ENCODE measurements at regions not wholly inside any gene's neighbourhood (a gene's known extent, or its start where the extent isn't known, plus 50 kb on each side); places are given as distances from the start of the nearest gene placed in this dataset.

DNA sequence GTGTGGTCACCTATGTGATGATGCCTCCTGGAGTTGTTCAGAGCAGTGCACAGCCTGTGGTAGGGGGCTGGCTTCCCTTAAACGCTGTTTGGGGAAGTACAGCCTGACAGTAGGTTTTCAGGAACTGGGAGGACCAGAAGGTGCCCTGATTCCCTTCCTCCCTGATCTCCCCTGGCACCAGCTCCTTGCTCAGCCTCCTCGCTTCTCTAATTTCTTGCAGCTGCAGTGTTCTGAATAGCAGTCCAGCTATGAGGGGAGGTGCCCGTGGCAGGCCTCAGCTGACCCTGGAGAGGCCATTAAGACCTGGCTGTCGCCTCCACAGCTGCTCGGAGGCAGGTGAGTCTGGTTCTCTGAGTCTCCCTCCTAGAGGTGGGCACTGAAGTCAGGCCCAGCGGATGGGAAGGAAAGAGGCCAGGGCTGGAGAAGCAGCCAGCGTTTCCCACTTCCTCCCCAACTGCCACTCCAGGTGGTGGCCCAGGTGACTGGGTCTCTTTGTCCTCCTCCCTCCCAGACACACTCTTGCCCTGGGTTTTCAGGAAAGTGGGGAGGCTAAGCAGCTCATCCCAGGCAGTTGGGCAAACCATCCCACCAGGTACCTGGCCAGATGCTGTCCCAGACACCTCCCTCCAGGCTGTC lies 52.0 kb upstream of the RPL11 start:
- DNase-seq, result no peak

DNA sequence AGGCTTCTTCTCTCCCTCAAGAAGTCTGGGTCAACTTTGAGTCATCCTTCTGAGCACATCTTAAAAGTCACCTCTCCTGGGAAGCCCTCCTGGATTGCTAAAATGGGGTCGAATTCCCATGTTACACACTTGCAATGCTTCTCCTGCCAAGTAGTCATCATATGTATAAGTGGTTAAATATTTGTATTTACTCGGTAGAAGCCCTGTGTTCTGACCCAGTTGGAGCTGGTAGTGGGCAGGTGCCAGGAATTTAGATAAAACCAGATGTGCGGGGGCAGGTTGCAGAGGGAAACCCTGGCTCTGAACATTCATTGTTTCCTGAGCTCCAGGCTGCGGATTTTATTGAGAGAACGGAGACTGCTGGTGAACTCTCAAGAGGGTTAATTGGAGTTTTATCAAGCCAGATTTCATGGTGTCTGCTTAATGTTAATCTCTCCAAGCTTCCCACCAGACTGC lies 52.8 kb upstream of the RPL11 start:
- DNase-seq, result no peak

DNA sequence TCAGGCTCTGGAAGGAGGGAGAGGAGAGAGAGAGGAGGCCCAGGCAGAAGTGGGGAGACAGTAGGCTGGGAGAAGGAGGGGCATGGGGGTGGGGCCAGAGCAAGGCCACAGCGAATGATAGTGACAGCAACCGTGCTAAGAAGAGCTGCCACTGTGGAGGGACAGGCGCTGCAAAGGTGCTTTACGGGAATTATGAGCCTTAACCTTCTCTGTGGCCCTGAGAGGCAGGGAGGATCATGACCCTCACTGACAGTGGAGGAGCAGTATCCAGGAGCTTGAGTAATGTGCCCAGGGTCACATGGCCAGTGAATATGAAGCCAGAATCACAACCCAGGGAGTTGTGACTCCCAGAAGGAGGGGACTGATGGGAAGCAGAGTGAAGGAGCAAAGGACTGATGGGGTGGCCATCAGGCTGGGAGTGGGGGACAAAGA lies 53.4 kb upstream of the RPL11 start:
- DNase-seq, result no peak

DNA sequence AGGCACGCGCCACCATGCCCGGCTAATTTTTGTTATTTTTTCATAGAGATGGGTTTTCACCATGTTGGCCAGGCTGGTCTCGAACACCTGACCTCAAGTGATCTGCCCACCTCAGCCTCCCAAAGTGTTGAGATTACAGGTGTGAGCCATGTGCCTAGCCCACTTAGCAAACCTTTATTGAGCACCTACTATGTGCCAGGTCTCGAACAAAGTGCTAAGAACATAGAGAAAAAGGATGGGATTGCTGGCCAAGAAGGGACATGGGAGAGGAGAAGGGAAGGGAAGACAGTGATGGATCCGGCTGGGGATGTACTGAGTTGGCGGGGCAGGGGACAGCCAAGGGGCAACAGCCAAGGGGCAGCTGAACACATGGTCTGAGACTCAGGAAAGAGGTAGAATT lies 55.6 kb upstream of the RPL11 start:
- DNase-seq, result no peak

DNA sequence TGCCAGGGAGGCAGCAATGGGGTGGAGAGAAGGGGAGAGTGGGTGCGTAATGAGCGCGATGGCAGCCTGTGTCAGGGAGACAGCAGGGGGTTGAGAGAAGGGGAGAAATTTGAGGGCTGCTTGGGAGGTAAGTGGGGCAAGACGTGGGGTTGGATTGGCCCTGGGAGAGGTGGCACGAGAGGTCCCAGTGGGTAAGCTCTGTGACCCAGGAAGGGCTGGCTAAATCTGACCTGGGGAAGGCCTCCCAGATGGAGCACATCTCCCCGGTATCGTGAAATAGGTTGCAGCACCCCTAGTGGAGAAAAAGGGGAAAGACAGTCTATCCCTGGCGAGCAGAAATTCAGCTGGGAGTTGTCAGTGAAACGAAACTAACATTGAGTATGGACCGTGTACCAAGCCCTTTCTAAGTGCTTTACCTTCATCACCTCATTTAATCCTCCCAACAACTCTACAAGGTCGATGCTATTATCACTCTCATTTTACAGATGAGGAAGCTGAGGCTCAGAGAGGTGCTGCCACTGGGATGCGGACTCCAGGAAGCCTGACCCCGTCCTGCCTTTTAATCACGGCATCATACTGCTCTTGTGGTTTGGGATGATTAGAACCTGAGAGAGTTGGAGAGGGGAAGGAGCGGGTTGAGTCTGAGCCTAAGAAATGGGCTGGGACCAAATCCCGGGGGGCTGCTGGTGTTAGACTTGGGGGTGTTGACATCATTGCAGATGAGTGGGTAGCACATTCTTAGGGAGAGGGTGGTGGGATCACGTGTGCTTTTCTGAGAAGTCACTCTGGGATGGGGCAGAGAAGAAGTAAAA lies 56.6 kb upstream of the RPL11 start:
- DNase-seq, result peak; percentile 63

DNA sequence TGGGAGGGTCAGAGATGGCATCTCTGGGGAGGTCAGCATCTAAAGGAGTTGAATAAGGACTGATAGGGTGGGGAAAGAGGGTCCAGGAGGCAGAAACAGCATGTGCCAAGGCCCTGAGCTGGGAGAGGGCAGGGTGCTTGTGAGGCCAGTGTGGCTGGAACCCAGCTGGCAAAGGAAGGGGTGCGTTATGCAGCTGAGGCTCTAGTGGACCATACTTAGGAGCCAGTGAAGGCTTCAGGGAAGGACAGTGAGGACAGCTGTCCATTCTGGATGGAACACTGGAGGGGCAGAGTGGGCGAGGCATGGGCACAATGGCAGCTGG lies 57.1 kb upstream of the RPL11 start:
- DNase-seq, result no peak

DNA sequence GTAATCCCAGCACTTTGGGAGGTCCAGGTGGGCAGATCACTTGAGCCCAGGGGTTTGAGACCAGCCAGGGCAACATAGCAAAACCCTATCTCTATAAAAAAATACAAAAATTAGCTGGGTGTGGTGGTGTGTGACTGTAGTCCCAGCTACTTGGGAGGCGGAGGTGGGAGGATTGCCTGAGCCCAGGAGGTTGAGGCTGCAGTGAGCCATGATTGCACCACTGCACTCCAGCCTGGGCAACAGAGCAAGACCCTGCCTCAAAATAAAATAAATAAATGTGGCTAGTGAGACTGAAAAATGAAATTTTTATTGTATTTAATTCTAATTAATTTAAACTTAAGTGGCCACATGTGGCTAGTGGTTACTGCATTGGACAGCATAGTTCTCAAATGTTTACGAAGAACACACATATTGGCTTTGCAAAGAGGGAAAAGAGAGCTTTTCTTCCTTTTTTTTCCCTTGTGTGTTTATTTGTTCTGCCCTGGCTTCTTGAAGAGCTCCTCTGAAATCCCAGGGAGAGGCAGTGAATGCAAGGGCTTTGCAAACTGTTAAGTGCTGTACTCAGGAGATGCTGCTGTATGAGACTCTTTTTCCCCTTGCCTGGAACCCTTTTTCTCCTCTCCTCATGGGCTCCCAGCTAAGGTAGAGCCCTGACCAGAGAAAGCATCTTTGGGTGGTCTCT lies 59.0 kb upstream of the RPL11 start:
- no peak for DNase-seq

DNA sequence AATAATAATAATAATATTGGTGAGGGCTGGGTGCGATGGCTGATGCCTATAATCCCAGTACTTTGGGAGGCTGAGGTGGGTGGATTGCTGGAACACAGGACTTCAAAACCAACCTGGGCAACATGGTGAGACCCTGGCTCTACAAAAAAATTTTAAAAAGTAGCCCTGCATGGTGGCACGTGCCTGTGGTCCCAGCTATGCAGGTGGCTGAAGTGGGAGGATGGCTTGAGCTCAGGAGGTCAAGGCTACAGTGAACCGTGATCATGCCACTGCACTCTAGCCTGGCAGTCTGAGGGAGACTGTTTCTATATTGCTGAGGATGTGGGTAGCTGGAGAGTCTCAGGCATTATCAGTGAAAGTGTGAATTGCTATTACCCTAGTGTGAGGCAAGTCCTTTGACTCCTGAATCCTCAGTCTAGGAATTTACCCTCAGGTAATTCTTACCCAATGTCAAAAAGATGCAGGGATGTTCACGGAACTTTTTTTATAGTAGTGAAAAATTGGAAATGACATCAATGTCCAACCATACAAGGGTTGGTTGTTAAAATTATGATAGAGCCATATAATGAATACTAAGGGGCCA lies 61.8 kb upstream of the RPL11 start:
- DNase-seq, result no peak

DNA sequence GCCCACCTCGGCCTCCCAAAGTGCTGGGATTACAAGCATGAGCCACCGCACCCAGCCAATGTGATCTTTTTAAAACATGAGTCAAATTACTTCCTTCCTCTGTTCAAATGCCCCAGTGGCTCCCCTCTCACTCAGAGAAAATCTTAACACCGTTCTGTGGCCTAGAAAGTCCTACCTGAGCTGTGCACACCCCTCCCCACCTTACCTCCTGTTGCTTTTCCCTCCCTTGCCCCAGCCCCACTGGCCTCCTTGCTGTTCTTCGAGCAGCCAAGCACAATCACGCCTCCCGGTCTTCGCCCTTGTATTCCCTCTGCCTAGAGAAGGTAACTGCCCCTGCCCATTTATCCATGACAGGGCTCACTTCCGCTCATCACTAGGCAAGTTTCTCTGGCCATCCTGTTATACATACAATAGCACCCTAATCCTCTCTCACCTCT lies 62.6 kb upstream of the RPL11 start:
- DNase-seq, result no peak

DNA sequence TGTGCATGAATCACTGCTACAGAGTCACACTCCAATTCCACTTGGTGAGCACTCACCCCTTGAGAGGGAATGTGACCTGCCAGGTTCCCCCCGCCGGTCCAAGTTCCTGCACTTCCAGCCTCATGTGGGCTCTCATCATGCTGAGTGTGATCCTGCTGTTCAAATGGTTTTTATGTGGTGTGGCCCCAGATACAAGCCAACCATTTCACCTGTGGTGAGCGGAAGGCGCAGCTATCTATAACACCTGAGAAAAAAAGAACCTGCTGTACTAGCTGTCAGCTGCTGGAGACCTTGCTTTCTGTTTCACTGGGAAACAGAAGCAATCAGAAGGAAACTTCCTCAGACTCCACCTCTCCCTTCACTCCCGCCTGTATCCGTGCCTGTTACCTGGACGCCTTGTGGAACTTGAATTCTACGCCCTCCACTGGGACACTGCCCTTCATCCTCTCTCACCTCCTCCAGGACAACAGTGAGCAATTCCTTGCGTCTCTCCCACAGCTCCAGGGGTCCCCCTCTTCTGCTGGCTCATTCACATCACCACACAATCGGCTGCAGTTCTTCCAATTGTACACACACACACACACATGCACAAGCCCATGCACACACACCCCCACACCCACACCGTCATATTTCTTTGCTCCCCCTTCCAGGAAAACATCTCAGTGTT lies 64.4 kb upstream of the RPL11 start:
- DNase-seq, result no peak

DNA sequence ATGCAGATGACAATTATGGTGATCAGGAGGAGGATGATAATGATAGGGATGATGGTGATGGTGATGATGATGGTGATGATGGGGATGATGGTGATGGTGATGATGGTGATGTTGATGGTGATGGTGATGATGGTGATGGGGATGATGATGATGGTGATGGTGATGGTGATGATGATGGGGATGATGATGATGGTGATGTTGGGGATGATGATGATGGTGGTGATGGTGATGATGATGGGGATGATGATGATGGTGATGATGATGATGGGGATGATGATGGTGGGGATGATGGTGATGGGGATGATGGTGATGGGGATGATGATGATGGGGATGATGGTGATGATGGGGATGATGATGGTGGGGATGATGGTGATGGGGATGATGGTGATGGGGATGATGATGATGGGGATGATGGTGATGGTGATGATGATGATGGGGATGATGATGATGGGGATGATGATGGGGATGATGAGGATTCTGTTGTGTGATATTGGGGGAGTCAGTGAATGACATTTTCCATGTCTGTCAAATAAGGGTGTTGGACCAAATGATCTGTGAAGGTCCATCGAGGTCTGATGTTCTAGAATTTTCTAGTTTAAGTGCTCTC lies 65.6 kb upstream of the RPL11 start:
- no peak for DNase-seq

DNA sequence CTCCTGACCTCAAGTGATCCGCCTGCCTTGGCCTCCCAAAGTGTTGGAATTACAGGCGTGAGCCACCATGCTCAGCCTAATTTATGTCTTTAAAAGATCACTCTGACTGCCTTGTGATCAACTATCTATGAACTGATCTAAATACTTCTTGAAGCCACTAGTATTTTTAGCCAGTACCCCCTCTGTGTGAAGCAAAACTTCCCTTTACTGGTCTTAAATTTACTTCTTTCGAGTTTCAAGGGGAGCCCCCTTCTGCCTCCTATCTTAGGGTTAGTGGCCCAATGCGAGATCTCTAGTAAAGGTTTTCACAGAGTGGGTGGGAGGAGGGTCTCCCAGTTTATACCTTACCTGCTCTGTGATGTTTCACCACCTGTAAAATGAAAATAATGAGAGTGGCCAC lies 66.1 kb upstream of the RPL11 start:
- no peak for DNase-seq

DNA sequence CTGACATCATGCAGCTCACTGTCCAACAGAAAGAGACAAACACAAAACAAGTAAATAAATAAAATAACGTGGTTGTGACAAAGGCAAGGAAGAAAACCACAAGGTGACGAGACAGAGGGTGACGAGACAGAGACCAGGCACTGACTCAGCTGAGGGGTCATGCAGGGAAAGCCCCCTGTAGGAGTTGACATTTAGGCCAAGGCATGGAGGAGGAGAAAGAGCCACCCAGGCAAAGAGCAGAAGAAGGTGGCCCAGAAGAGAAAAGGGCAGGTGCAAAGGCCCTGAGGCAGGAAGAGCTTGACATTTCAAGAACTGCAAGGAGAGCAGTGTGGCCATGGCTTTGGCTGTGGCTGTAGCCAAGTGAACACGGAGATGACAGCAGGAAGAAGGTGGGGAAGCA lies 65.1 kb upstream of the ID3 start:
- no peak for DNase-seq

DNA sequence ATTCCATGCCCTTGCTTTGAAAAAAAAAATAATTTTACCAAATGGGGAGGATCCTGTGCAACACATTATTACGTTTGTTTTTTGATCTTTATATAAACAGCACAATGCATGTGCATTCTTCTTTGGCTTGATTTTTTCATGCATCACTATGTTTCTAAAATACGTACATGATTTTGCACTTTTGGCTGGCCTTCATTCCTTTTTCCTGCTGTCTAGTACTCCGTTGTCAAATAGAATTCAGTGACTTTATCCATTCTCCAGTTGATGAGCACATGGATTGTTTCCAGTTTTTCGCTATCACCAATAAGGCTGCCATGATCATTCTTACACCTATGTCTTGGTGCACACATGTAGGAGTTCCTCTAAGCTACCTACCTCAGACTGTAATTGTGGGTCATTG lies 63.0 kb upstream of the ID3 start:
- DNase-seq, result no peak

DNA sequence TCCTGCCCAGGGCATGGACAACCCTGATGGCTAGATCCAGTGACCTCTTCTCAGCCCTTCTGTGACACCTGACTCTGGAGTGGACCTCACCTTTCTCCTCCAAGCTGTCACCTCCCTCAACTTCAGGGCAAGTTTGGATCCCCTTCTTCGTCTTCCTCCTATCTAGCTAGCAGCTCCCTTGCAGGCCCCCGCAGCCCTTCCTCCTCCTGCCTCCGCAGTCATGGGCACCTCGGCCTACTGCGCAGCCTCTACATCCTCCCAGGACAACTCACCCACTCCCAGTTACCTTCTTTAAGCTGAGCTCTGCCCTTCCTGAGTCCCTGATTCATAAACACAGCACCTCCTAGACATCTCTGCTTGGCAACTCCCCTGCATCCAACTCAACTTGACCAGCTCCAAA lies 61.3 kb upstream of the ID3 start:
- no peak for DNase-seq

DNA sequence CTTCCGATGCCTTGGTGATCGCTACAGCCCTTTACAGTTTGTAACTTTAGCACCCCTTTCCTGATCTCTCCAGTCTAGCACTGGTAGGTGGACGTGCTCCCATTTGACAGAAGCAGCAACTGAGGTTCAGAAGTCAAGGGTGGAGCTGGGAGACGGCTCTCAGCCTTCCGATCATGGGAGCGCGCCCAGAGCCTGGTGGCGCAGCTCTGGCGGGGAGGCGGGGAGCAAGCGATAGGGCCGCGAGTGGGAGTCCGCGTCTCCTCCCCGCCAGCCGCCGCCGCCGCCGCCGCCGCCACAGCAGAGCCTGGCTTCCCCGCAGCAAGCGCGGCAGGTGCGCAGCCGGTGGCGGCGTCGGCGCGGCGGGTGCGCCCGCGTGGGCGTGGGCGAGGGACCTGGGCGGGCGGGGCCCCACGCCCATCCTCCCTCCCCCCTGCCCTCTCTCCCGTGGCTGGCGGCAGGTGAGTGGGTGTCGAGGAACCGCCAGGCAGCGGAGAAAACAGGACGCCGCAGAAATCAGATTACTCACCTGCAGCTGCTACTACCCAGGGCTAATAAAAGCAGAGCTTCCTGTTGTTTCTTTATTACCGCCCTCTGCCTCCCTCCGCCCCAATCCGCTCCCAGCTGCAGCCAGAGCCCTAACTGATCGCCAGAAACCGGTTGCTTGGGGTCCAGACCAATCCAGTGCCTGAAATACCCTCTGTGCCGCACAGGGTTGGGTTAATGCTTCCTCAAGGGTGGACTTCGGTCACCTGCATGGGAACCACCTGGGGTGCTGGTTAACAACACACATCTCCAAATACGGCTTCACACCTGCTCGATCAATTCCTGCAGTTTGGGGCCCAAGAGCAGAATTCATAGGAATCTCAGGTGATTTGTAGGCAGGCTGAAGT lies 60.2 kb upstream of the ID3 start:
- no peak for DNase-seq

DNA sequence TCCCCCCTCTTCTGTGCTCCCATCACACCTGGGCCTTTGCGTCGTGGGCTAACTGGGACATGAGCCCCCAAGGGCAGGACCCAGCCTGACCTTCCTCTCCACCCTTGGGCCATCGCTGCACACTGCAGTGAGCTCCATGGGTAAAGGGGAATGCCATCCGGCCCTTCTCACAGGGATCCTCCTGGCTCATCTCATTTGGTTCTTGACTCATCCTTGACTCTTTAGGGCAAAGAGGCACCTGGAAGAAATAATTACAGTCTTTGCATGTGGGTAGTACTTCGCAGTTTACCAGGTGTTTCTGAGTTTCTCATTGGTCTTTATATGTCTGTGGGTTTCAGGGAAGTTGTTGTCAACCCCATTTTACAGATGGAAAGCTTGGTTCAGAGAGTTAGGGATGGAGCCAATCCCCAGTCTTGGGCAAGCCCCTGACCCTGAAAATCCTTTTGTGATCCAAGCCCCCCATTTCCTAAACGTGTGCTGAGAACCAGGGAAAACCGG lies 59.3 kb upstream of the ID3 start:
- no peak for DNase-seq

DNA sequence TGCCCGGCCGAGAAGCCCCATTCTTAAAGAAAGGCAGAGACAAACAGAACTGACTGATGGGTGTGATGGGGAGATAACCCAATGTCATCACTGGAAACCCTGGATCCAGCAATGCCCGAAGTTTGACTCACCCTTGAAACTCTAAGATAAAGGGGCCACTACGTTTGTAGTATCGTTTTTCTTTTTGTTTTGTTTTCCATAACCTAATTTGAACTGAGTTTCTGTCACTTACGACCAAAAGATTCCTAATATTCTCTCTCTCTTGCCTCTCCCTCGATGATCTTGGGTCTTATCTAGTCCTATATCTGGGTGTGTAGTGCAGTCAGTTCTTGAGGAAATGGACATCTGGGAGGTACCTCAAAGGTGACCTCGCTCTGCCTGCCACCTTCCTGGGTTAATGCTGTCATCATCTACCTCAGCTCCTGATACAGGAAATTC lies 57.8 kb upstream of the ID3 start:
- DNase-seq, result no peak

DNA sequence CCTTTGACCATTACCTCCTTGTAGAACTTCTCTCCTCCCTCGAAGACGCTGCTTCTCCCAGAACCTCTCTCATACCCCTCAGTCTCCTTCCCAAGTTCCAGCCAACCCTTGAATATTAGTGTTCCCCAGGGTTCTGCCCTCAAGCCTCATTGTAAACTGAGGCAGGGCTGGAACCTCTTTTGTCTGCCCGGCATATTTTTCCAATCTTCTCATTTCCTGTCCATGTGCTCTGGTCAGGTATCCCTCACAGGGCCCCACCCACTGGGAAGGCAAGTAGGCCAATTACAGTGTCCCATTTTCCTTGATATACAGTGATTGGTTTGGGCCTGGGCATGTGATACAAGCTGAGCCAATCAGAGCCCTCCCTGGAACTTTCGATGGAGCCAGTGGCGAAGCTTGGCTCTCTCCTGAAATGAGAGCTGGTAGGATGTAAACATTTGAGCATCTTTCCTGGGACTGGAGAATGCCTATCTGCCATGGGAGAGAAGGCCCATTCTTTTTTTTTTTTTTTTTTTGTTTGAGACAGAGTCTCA lies 57.1 kb upstream of the ID3 start:
- no peak for DNase-seq

DNA sequence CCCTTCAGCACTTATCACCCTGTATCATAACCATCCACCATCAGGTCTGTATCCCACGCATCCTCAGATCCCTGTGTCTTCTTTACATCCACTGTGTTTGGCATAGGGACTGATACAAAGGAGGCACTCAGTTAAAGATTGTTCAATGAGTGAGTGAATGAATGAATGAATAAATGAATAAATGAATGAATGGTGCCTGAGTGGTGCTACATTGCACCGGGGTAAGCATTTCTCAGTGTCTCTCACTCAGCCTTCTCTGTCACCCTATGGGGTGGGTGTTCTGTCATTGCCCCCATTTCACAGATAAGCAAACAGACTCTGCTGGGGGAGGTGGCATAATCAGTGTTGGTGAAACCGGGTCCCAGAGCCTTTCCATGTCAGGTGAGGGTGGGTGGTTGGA lies 56.6 kb upstream of the ID3 start:
- no peak for DNase-seq

DNA sequence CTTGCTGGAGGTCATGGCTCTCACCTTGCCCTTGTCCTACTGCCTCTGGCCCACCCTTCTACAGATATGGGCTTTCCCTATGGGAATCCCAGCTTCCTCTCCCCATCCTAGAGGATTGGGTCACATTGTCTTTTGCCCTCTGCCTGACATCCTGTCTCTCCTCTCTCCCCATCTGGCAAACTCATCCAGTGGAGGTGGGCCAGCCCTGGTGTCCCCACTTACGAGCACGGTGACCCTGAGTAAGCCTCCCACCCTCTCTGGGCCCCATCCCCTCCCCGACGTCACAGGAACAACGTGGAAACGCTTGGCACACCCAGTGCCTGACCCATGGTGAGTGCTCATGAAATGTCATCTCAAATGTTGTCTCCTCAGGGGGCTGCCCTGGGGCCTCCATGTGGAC lies 56.1 kb upstream of the ID3 start:
- no peak for DNase-seq

Data from midbrain (tissue), 1 donor.